SK-MEL-5 (cell line): ENCODE measurements at regions not wholly inside any gene's neighbourhood (a gene's known extent, or its start where the extent isn't known, plus 50 kb on each side); places are given as distances from the start of the nearest gene placed in this dataset.
"Not testable (repeated sequence)": the region's sequence is repeated elsewhere in the genome, so short reads cannot be mapped to it uniquely, and the experiment has no call there.

Experiments
- DNase-seq: peaks from one replicate; pipeline ENCODE4 v3.0.0-alpha.2; 2016; ENCODE audit warnings: low read depth, low spot score
- in situ Hi-C: cut with HindIII; loops from 2 replicates; pipeline ENCODE4 v1.10.0; 2016; ENCODE audit warnings: low sequenced_read_pairs, high pct_unique_total_duplicates, low pct_unique_long_range_greater_than_20kb

- in situ Hi-C loops, result no loop called here
- DNase-seq, result no peak
Observed at GRCh38 chrX:112223391-112223790, 140.8 kb upstream of the TRPC5 start.

GRCh38 chrX:112218388-112218787 is 135.8 kb upstream of the TRPC5 start:
- in situ Hi-C loops, result no loop called here
- no peak for DNase-seq

GRCh38 chrX:112211459-112211858 is 128.9 kb upstream of the TRPC5 start:
- no peak for DNase-seq

GRCh38 chrX:112197840-112198239 is 115.3 kb upstream of the TRPC5 start:
- in situ Hi-C loops, result no loop called here
- no peak for DNase-seq

More at GRCh38 chrX:112211459-112211858, 128.9 kb upstream of the TRPC5 start:
- in situ Hi-C loops, result no loop called here

- no peak for DNase-seq
- in situ Hi-C loops, result no loop called here
Observed at GRCh38 chrX:112190646-112191045, 108.1 kb upstream of the TRPC5 start.

- DNase-seq, in situ Hi-C loops: not testable (repeated sequence)
Observed at GRCh38 chrX:112181361-112181760, 98.8 kb upstream of the TRPC5 start.

GRCh38 chrX:112164420-112164819 is 81.8 kb upstream of the TRPC5 start:
- in situ Hi-C loops, result no loop called here
- DNase-seq, result no peak

- in situ Hi-C loops, result no loop called here
- no peak for DNase-seq
Observed at GRCh38 chrX:112163906-112164305, 81.3 kb upstream of the TRPC5 start.

GRCh38 chrX:112148397-112148796 is 65.8 kb upstream of the TRPC5 start:
- no peak for DNase-seq
- in situ Hi-C loops, result no loop called here

GRCh38 chrX:112147206-112147605 is 64.6 kb upstream of the TRPC5 start:
- peak; percentile 43 for DNase-seq
- in situ Hi-C loops, result no loop called here

- in situ Hi-C loops, result no loop called here
- DNase-seq, result no peak
Observed at GRCh38 chrX:112137276-112137675, 54.7 kb upstream of the TRPC5 start.
